HG03139 (cell line): ENCODE measurements at regions not wholly inside any gene's neighbourhood (a gene's known extent, or its start where the extent isn't known, plus 50 kb on each side); places are given as distances from the start of the nearest gene placed in this dataset.
"Not testable (repeated sequence)": the region's sequence is repeated elsewhere in the genome, so short reads cannot be mapped to it uniquely, and the experiment has no call there.

ENCODE experiments used
- ATAC-seq: cut with Tn5 transposase; IDR thresholded peaks from one replicate; pipeline ENCODE4 v1.9.1; 2021; ENCODE audit not compliant: unreplicated experiment

DNA sequence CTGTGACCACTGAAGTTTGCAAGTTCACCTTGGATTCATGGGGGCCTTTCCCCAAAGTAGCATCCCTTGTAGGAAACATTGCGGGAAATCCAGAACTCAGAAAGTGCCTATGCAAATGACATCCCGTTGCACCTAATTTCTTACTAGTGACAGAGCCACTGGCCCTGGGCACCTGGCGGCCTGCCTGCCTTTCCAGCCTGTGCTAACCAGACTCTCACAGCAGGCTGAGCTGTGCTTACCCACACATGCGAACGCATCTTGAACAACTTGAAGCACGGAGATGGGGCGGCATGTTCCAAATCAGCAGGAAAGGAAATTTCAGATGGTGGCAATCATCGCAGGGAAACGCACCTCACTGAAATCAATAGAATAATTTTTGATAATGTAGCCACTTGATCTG lies 405.8 kb downstream of the TMEM182 start:
- no peak for ATAC-seq

DNA sequence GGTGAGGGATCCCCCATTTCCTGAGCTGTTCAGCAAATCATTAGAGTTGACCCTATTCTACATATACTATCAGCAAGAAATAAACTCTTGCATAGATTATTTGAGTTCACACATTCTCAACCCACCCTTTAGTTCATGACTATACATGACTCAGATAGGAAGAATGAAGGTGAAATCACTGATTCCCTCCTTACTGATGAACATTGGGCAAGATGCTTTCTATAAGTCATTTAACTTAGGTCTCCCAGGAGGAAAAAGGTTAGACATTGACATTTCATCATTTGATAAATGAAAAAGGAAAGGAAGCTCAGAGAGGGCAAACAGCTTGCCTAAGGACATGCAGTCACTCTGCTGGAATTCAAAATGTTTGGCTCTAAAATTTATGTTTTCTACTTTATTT lies 408.0 kb downstream of the TMEM182 start:
- ATAC-seq = no peak

DNA sequence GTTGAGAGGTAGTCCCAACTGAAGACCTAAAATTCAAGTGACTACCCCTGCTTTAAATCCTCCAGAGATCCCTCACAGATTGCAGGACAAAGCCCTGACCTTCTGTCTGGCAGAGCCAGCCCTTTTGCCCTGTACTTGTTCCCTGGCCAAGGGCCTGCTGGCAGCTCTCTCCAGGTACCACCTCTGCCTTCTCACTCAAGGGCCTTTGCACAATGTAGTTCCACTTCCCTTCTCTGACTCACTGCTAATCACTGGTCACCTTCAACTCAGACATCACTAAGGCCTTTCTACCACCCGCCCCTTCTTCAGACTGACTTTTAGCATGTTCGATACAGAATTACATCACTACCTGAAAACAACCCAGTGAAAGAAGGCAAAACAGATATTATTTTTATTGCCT lies 411.0 kb downstream of the TMEM182 start:
- no peak for ATAC-seq

DNA sequence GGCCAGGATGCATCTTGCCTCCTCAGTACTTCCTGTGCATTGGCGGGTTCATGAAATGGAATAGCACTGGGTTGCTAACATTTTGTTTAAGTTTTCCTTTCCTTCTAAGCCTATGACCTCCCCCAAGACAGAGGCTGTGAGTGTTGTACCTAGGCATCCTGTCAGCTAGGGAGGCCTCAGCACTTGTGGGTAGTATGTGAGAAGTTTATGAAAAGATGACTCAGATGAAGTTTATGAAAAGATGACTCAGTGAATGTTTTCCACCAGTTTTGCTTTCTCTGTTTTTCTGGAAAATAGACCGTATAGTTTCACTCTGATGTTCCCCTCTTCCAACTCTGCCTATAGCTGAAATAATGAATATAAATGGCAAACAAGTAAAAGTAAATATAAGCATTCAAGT lies 412.9 kb downstream of the TMEM182 start:
- no peak for ATAC-seq

DNA sequence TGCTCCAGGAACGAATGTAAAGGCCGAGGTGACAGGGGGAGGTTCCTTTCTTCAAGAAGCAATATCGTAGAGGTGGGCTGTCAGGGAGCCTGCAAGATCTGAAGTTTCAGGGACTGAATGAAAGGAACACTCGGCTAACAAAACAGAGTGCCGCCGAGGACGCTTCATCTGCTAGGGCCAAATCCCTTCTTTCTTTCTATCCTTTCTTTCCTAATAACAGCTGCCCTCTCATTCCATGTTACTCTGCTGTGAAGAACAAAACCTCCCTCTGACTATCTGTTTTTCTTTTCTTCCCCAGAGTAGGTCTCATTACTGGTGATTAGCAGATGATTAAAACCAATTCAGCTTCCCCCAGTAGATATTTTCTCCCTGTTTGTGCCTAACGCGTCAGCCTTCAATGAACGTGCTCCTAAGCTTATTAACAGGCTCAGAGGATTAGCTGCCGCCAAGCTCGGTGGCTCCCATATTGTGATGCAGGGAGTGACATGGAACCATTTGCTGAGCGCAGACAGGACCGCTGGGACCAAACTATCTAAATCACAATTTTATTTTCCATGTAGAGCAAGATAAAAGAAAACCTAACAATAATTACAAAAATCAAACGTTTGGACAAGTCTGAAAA lies 414.6 kb downstream of the TMEM182 start:
- ATAC-seq = no peak

DNA sequence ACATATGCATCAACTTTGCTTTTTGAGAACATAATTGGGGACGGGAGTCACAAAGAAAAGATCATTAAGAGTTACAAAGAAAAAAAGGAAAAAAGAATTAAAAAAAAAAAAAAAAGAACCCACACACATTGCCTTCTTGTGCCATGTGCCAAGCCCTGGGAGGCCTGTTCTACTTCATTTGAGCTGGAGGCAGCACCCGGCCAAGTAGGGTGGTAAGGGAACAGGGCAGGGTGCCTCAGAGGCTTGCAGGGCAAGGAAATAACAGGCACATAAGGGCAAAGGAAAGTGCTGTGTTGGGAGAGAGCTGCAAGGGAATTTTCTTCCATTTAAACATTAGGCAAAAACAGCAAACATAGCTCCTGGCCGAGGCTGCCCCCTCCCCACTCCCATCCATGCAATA lies 418.0 kb downstream of the TMEM182 start:
- ATAC-seq = no peak

DNA sequence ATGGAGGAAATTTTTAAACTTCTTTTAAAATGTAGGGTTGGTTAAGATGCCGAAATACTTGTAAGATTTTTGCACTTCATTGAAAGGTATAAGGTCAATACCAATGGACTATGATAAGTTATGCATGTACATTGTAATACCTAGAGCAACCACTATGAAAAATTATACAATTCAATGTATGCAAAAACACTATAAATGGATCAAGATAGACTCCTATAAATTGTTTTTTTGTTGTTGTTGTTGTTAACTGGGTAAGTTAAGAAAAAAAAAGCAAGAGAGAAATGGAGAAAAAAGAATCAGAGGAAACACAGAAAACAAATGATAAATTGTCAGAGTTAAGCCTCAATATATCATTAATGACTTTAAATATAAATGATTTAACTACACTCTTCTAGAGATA lies 421.2 kb downstream of the TMEM182 start:
- no peak for ATAC-seq

DNA sequence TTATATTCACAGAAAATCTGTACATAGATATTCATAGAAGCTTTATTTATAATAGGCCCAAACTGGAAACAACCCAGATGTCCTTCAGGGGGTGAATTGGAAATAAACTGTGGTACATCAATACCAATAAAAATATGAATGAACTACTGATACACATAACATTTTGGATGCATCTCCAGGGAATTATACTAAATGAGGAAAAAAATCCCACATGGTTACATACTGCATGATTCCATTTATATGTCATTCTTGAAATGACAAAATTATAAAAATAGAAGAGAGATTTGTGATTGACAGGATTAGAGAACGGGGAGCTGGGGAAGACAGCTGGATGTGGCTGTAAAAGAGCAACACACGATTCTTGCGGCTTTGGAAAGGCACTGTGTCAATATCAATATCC lies 435.0 kb downstream of the TMEM182 start:
- ATAC-seq = no peak

DNA sequence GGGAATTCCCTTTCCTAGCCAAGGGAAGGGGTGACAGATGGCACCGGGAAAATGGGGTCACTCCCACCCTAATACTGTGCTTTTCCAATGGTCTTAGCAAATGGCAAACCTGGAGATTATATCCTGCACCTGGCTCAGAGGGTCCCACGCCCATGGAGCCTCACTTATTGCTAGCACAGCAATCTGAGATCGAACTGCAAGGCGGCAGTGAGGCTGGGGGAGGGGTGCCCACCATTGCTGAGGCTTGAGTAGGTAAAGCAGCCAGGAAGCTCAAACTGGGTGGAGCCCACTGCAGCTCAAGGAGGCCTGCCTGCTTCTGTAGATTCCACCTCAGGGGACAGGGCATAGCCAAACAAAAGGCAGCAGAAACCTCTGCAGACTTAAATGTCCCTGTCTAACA lies 438.9 kb downstream of the TMEM182 start:
- ATAC-seq = not testable (repeated sequence)

DNA sequence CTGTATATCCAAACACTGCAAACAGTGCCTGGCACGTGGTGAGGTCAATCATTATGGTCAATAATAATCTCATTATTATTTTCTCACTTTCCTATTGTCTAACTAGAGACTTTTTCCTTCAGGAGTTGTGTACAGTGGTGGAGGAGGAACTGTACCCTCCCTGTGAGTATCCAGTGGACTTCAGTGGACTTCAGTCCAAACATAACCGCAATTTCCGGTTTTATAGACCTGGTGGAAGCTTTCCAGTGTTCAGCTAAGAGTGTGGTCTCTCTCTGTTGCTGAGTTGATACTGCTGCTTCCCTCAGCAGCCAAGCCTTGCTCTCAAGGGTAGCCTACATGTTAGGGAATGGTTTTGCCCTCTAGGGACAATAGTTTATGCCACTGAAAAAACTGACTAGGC lies 447.1 kb downstream of the TMEM182 start:
- no peak for ATAC-seq

DNA sequence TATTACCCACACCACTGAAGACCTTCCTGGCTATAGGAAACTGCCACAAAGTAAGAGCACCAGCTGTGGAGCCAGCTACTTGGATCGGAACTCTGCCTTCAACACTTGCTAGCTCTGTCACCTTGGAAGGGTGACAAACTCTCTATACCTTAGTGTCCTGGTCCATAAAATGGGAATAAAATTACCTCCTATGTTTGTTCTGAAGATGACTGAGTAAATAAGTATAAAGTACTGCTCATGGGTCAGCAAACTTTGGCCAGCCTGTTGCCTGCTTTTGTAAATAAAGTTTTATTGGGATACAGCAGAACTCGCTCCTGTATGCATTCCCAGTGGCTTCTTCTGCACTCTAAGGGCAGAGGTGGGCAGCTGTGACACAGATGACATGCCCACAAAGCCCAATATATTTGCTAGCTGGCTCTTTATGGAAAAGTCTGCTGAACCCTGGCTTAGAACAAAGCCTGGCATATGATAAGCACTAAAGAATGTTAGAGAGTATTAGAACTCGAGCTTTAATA lies 451.3 kb downstream of the TMEM182 start:
- ATAC-seq = no peak

DNA sequence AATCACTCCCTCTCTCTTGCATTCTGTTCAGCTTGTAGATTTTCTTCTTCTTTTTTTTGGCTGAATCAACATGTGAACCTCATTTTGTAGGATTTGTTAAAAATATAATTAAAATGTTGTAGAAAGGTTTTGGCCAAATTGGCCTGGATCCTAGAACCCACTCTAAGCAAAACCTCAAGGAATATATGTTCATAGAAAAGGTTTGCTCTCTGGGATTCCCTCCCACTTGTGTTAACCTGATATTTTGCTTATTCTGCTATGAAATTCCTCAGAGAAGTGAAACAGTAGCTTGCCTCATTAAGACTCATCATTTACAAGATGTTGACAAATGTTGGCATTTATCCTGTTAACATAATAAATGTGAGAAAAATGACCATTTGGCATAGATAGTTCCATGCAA lies 456.7 kb downstream of the TMEM182 start:
- no peak for ATAC-seq

DNA sequence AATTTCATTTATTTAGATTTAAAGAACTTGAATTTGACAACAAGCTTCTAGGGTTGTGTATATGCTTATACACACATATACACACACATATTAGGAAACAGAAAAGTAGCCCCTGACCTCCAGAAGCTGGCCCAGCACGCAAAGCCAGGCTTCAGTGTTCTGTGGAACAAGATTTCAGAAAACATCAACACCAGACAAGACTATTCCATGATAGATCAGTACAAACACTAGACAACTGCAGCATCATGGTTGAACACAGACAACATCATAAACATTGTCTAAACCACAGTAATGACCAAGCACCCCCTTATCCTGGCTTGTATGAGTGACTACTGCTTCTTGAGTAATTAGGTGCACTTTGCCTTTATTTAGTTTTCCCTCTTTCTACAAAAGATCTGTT lies 457.6 kb downstream of the TMEM182 start:
- no peak for ATAC-seq

DNA sequence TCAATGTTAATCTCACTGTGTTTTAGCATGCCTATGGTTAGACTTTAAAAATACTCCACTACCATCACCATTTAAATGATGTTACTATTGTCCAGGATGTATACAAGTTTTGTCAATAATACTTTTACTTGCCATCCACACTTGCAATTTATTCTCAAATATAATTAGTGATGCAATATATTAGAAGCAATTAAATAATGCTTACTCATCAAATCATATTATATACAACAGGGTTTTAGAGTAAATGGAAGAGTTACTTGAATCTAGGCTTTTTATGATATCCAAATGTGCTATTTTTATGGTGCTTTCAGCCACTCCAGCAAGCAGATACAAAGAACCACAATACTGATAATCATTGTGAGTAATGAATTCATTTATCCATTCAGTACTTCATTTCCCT lies 461.1 kb downstream of the TMEM182 start:
- ATAC-seq = no peak

DNA sequence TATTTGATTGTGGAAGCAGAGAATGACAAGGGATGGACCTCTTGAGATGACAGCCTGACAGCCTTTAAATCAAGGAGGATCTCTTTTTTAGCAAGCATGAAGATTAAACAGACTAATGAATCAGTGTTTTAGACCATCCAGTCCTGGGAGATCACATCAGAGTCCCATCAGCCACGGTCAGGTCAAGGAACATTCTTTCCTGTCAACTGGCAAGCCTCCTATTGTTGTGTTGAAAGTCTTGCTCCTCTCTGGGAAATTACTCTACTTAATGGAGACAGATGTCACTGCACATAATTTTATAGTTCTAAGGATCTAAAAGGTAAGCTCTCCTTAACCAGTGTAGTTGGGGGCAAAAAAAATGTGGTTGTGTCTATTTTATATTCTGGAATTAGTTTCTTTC lies 469.0 kb downstream of the TMEM182 start:
- ATAC-seq = no peak

DNA sequence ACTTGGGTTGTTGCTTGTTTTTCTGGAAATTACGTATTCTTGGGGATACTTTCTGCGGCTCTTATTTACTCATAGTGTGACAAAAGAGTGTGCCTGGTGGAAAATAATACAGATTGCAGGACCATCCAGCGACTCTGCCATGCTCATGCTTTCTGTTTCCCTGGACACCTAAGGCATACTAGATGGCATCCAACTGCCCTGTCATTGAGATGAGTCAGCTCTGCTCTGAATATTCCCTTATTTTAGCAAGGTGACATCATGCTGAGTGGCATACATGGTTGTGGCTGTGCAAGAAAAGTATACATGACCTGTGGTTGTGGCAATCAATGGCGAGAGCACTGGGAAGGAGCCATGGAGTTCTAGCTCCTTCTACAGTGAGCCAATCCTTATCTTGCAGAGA lies 471.0 kb downstream of the TMEM182 start:
- ATAC-seq = no peak

DNA sequence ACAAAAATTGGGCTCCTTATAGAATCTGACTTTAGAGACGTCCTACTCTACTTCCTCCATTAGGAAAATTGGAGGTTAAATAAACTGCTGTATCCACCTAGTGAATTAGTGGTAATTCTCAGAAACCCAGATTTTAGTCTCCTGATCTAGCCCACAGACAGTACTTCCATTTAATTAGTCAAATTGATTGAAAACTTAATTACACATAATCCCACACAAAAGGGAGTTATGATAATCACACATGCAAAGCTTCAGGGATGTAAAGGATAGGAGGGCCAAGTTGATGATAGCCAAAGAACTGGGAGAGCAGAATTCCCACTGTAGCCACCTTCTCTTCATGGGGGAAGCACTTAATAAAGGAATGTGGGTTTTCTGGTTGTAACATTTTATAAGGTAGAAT lies 471.9 kb downstream of the TMEM182 start:
- ATAC-seq = no peak

DNA sequence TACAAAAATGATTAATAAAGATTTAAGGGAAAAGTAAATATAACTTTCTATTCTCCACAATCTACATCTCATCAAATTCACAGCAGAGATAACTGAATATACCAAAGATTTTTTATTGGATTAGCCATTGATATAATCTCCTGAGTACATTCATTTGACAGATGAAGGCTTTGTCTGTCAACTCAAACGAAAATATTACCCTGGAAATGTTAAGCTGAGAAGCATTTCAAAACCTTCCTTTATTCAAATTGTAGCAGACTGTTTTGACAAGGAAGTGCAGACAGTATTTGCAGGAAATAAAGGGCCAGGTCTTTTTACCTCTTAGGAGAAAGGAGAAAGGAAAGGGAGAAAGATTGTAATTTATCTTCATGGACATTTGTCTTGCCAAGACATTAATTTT lies 473.5 kb downstream of the TMEM182 start:
- ATAC-seq = no peak

DNA sequence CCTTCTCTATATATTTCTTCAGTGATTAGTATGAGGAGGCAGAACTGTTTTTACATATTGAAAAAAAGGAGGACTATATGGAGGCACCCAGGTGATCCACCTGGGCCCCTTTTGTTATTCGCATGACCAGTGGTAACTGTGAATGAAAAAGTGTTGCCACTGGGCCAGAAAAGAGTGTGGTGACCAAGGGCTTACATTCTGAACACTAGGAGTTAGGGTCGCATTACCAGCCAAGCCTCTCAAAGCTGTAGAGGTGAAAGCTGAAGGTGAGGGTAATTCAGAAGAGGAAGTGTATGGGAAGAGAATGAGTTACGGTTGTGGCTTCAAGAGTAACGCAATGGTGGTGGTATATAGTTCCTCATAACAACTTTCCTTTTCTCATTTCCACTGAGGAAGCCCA lies 487.6 kb downstream of the TMEM182 start:
- ATAC-seq = no peak

DNA sequence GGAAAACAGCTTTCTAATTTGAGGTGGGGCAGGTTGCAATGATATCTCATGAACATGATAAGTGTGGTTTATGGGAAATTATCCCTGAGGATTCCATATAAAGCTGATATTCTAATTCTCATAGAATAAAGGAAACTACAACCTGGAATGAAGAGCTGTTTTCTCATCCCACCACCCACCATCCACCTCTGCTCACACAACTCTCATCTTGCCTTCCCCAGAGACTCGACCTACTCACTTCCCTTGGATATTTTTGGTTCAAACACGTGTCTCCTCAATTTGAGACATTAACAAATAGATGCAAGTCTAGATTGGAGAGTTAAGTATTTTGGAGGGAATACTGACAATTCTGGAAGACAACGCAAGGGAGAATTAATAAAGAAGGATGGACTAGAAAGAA lies 490.9 kb downstream of the TMEM182 start:
- ATAC-seq = no peak

DNA sequence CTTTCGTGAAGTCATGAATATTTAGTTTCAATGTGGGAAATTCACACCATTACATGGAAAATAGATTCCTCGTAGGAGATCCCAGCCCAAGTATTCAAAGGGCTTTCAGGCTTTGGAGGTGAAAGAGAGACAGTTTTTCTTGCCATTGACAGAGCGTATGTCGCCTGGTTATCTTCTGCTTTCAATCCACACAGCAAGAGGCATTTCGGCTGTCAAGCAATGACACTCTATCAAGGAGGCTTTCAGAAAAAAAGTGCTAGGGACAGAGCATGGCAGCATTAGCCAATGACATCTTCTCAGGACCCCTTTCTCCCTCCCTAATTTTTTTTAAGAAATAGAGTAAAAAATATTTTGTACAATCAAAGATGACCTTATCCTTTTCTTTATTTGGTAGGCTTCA lies 492.8 kb downstream of the TMEM182 start:
- ATAC-seq = no peak

DNA sequence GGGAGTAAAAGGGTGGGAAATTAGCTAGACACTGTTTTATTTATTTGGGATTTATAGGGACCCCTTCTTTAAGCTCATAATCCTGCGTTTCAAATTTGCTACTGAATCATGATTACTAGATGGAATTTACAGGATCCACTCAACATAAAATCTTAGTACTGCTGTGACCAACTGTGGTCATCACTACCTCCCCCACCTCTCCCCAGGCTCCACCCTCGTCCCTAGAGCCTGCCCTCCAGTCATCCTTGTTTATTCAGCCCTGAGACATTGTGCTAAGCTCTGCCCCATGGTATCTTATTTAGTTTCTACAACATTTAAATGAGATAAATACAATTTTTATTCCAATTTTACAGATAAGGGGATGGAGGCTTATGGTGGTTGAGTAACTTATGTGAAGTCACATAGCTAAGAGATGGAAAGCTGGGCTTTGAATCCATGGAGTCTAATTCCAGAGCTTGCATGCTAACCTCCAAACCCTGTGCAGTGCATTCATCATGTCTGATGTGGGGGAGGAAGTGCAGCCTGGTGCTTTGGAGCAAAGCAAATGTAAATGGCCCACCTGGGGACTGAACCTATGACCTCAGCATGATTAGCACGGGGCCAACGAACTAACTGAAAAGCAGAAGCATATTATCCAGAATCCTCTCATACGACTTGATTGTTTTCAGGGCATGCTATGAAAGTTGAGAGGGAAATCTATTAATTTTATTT lies 502.4 kb downstream of the TMEM182 start:
- ATAC-seq = no peak

DNA sequence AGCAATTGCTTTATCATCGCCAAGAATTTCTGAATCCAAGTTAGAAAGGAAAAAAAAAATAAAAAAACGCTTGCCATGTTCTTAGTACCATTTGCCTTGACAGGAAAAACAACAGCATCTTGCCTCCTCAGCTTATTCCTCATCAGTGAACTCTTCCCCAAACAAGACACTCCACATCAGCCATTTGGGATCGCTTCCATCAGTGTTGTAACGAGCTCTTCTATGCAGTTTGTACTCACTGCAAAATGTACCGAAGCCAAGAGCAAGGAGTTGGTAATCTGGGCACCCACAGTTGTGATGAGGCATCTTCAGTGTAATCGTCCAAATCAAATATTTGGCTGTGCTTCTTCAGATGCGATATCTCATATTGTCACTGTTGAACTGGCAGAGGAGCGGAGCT lies 503.7 kb downstream of the TMEM182 start:
- no peak for ATAC-seq
